HAP-1 (cell line): ENCODE measurements at regions not wholly inside any gene's neighbourhood (a gene's known extent, or its start where the extent isn't known, plus 50 kb on each side); places are given as distances from the start of the nearest gene placed in this dataset.
"Not testable (repeated sequence)": the region's sequence is repeated elsewhere in the genome, so short reads cannot be mapped to it uniquely, and the experiment has no call there.

Source experiments
- DNase-seq, 2 experiments: peaks; one replicate each; pipeline ENCODE4 v3.0.0-alpha.2; 2016 to 2020; ENCODE audit warnings: low spot score in 2 of 2
- H3K27me3 ChIP-seq: fragments of 250-450 bp; sonication (Bioruptor Pico); 2 replicates; pipeline ENCODE4 v1.5.1; 2020; ENCODE audit warnings: low read depth, mild to moderate bottlenecking, moderate library complexity
- H3K36me3 ChIP-seq: fragments of 250-450 bp; sonication (Bioruptor Pico); replicated peaks from 2 replicates; pipeline ENCODE4 v1.5.1; 2020; ENCODE audit warnings: mild to moderate bottlenecking
- H3K4me1 ChIP-seq: fragments of 250-450 bp; sonication (Bioruptor Pico); 2 replicates; pipeline ENCODE4 v1.5.1; 2020; ENCODE audit warnings: mild to moderate bottlenecking
- H3K4me3 ChIP-seq: fragments of 250-450 bp; sonication (Bioruptor Pico); 2 replicates; pipeline ENCODE4 v1.5.1; 2020; ENCODE audit warnings: mild to moderate bottlenecking, moderate library complexity
- H3K9me3 ChIP-seq: fragments of 250-450 bp; sonication (Bioruptor Pico); 2 replicates; pipeline ENCODE4 v1.5.1; 2020; ENCODE audit warnings: mild to moderate bottlenecking, moderate library complexity
- in situ Hi-C: fragments of 300-500 bp; cut with MboI; formaldehyde crosslinking; loops from 3 replicates; pipeline ENCODE4 v1.14.3; 2020; ENCODE audit warnings: low sequenced_read_pairs, inconsistent platforms, mixed read lengths

GRCh38 chr7:149930374-149931068 is 56.8 kb downstream of the ATP6V0E2 start:
- H3K36me3 ChIP-seq, H3K9me3 ChIP-seq, H3K4me3 ChIP-seq, H3K27me3 ChIP-seq, H3K4me1 ChIP-seq, DNase-seq, in situ Hi-C loops: not testable (repeated sequence)

- H3K9me3 ChIP-seq, H3K36me3 ChIP-seq, H3K27me3 ChIP-seq, in situ Hi-C loops, H3K4me3 ChIP-seq, DNase-seq, H3K4me1 ChIP-seq: not testable (repeated sequence)
Observed at GRCh38 chr7:149933776-149934175, 60.0 kb downstream of the ATP6V0E2 start.

GRCh38 chr7:149947346-149947745 is 73.6 kb downstream of the ATP6V0E2 start:
- in situ Hi-C loops, H3K4me1 ChIP-seq, H3K4me3 ChIP-seq, H3K36me3 ChIP-seq, H3K27me3 ChIP-seq, DNase-seq, H3K9me3 ChIP-seq: not testable (repeated sequence)

- in situ Hi-C loops, H3K9me3 ChIP-seq, DNase-seq, H3K4me1 ChIP-seq, H3K36me3 ChIP-seq, H3K27me3 ChIP-seq, H3K4me3 ChIP-seq: not testable (repeated sequence)
Observed at GRCh38 chr7:149948444-149948843, 74.7 kb downstream of the ATP6V0E2 start.

- H3K4me3 ChIP-seq, DNase-seq, H3K4me1 ChIP-seq, in situ Hi-C loops, H3K9me3 ChIP-seq, H3K27me3 ChIP-seq, H3K36me3 ChIP-seq: not testable (repeated sequence)
Observed at GRCh38 chr7:149949863-149950577, 76.3 kb downstream of the ATP6V0E2 start.

- H3K9me3 ChIP-seq, H3K36me3 ChIP-seq, in situ Hi-C loops, DNase-seq, H3K4me1 ChIP-seq, H3K4me3 ChIP-seq, H3K27me3 ChIP-seq: not testable (repeated sequence)
Observed at GRCh38 chr7:149950578-149950924, 76.8 kb downstream of the ATP6V0E2 start.

GRCh38 chr7:149951579-149951978 is 77.8 kb downstream of the ATP6V0E2 start:
- in situ Hi-C loops, H3K9me3 ChIP-seq, DNase-seq, H3K27me3 ChIP-seq, H3K36me3 ChIP-seq, H3K4me3 ChIP-seq, H3K4me1 ChIP-seq: not testable (repeated sequence)

- DNase-seq, H3K4me1 ChIP-seq, H3K4me3 ChIP-seq, H3K36me3 ChIP-seq, H3K27me3 ChIP-seq, H3K9me3 ChIP-seq, in situ Hi-C loops: not testable (repeated sequence)
Observed at GRCh38 chr7:149958880-149959279, 85.1 kb downstream of the ATP6V0E2 start.

GRCh38 chr7:149960863-149961262 is 87.1 kb downstream of the ATP6V0E2 start:
- H3K4me3 ChIP-seq, in situ Hi-C loops: not testable (repeated sequence)

GRCh38 chr7:149961878-149962277 is 88.1 kb downstream of the ATP6V0E2 start:
- H3K36me3 ChIP-seq, DNase-seq, H3K9me3 ChIP-seq, H3K27me3 ChIP-seq, H3K4me3 ChIP-seq, H3K4me1 ChIP-seq, in situ Hi-C loops: not testable (repeated sequence)

More at GRCh38 chr7:149960863-149961262, 87.1 kb downstream of the ATP6V0E2 start:
- H3K27me3 ChIP-seq, H3K36me3 ChIP-seq, H3K9me3 ChIP-seq, H3K4me1 ChIP-seq, DNase-seq: not testable (repeated sequence)

- H3K9me3 ChIP-seq, H3K27me3 ChIP-seq, H3K36me3 ChIP-seq, H3K4me3 ChIP-seq, H3K4me1 ChIP-seq, in situ Hi-C loops, DNase-seq: not testable (repeated sequence)
Observed at GRCh38 chr7:149962685-149963319, 89.0 kb downstream of the ATP6V0E2 start.

- in situ Hi-C loops, DNase-seq, H3K4me1 ChIP-seq, H3K4me3 ChIP-seq, H3K36me3 ChIP-seq, H3K27me3 ChIP-seq, H3K9me3 ChIP-seq: not testable (repeated sequence)
Observed at GRCh38 chr7:149963985-149964384, 90.2 kb downstream of the ATP6V0E2 start.

- in situ Hi-C loops, H3K36me3 ChIP-seq: not testable (repeated sequence)
Observed at GRCh38 chr7:149966444-149966843, 92.7 kb downstream of the ATP6V0E2 start.

GRCh38 chr7:149972977-149973376 is 99.2 kb downstream of the ATP6V0E2 start:
- DNase-seq, H3K4me3 ChIP-seq, in situ Hi-C loops, H3K36me3 ChIP-seq, H3K9me3 ChIP-seq, H3K4me1 ChIP-seq, H3K27me3 ChIP-seq: not testable (repeated sequence)

More at GRCh38 chr7:149966444-149966843, 92.7 kb downstream of the ATP6V0E2 start:
- not testable (repeated sequence) for H3K9me3 ChIP-seq, DNase-seq, H3K4me1 ChIP-seq, H3K27me3 ChIP-seq, H3K4me3 ChIP-seq
